Liver (tissue), 8 donors: ENCODE measurements at regions not wholly inside any gene's neighbourhood (a gene's known extent, or its start where the extent isn't known, plus 50 kb on each side); places are given as distances from the start of the nearest gene placed in this dataset.

Source experiments
- DNase-seq: peaks from one replicate; pipeline ENCODE4 v3.0.0-alpha.2; 2017; ENCODE audit warnings: low spot score
- H3K27ac ChIP-seq, 2 donors: one replicate each; pipeline ENCODE4 v1.7.0; 2013; ENCODE audit warnings: inconsistent platforms in 2 of 2, low read length in 2 of 2, control low read depth in 1 of 2, low read depth in 1 of 2, mild to moderate bottlenecking in 1 of 2
- H3K27me3 ChIP-seq, 4 donors: one replicate each; pipeline versions ENCODE4 v1.6.1 to v1.7.0; 2013; ENCODE audit warnings: low read length in 3 of 4, inconsistent platforms in 1 of 4, mild to moderate bottlenecking in 1 of 4, moderate library complexity in 1 of 4; ENCODE audit not compliant: control insufficient read depth in 4 of 4, insufficient read depth in 4 of 4
- H3K36me3 ChIP-seq, 4 donors: one replicate each; pipeline versions ENCODE4 v1.6.1 to v1.7.0; 2013; ENCODE audit warnings: low read length in 3 of 4, mild to moderate bottlenecking in 3 of 4, low read depth in 1 of 4, moderate library complexity in 1 of 4; ENCODE audit not compliant: control insufficient read depth in 4 of 4, insufficient read depth in 3 of 4
- H3K4me1 ChIP-seq, 4 donors: one replicate each; pipeline versions ENCODE4 v1.6.1 to v1.7.0; 2013; ENCODE audit warnings: low read length in 3 of 4, mild to moderate bottlenecking in 3 of 4, moderate library complexity in 1 of 4; ENCODE audit not compliant: control insufficient read depth in 4 of 4, insufficient read depth in 4 of 4
- H3K4me3 ChIP-seq, 3 donors: one replicate each; pipeline versions ENCODE4 v1.6.1 to v1.7.0; 2013; ENCODE audit warnings: low read length in 3 of 3, control low read depth in 1 of 3, low read depth in 1 of 3, mild to moderate bottlenecking in 1 of 3
- H3K9ac ChIP-seq, 2 donors: one replicate each; pipeline ENCODE4 v1.7.0; 2013; ENCODE audit warnings: low read length in 2 of 2, mild to moderate bottlenecking in 2 of 2, moderate library complexity in 2 of 2, control low read depth in 1 of 2, low read depth in 1 of 2
- H3K9me3 ChIP-seq, 4 donors: one replicate each; pipeline versions ENCODE4 v1.6.1 to v1.7.0; 2013; ENCODE audit warnings: low read length in 3 of 4; ENCODE audit not compliant: control insufficient read depth in 4 of 4
- CTCF ChIP-seq: fragments of 150-350 bp; IDR thresholded peaks from 2 replicates; pipeline ENCODE4 v1.5.1; 2017; ENCODE audit warnings: improper control_type of control experiment, low read depth, low read length; ENCODE audit not compliant: missing input control
- EGR1 ChIP-seq, 2 donors: IDR thresholded peaks; 2 replicates each; pipeline ENCODE4 v1.6.1; 2016 to 2018; ENCODE audit warnings: antibody characterized with exemption in 2 of 2, low read depth in 2 of 2
- FOXA1 ChIP-seq: IDR thresholded peaks from 2 replicates; pipeline ENCODE4 v1.6.1; 2016; ENCODE audit warnings: antibody characterized with exemption
- FOXA2 ChIP-seq: IDR thresholded peaks from 2 replicates; pipeline ENCODE4 v1.6.1; 2016; ENCODE audit warnings: antibody characterized with exemption
- GABPA ChIP-seq, 2 donors: IDR thresholded peaks in 1 of 2; conservative IDR thresholded peaks in 1 of 2; 2 replicates each; pipeline ENCODE4 v1.6.1; 2016; ENCODE audit warnings: antibody characterized with exemption in 2 of 2, mild to moderate bottlenecking in 1 of 2, moderate library complexity in 1 of 2
- HNF4A ChIP-seq, 2 donors: conservative IDR thresholded peaks; 2 replicates each; pipeline ENCODE4 v1.6.1; 2016; ENCODE audit warnings: antibody characterized with exemption in 2 of 2, mild to moderate bottlenecking in 2 of 2
- HNF4G ChIP-seq: IDR thresholded peaks from 2 replicates; pipeline ENCODE4 v1.6.1; 2016; ENCODE audit warnings: antibody characterized with exemption
- JUND ChIP-seq, 2 donors: IDR thresholded peaks; 2 replicates each; pipeline ENCODE4 v1.6.1; 2016; ENCODE audit warnings: antibody characterized with exemption in 2 of 2
- MAX ChIP-seq: IDR thresholded peaks from 2 replicates; pipeline ENCODE4 v1.6.1; 2016; ENCODE audit warnings: antibody characterized with exemption
- TAF1 ChIP-seq: conservative IDR thresholded peaks from 2 replicates; pipeline ENCODE4 v1.6.1; 2016; ENCODE audit warnings: antibody characterized with exemption, mild to moderate bottlenecking
- YY1 ChIP-seq: IDR thresholded peaks from 2 replicates; pipeline ENCODE4 v1.6.1; 2016; ENCODE audit warnings: antibody characterized with exemption, mild to moderate bottlenecking
- ZBTB33 ChIP-seq: IDR thresholded peaks from 2 replicates; pipeline ENCODE4 v1.6.1; 2016; ENCODE audit warnings: antibody characterized with exemption
- WGBS: extraction: QIAGEN DNeasy Blood & Tissue Kit; methylation state at CpG from one replicate; pipeline ENCODE4 v1.1.7; 2013; 5-methylcytosine and 5-hydroxymethylcytosine counted together
- donor health status: healthy.
- donor health status: healthy.
- donor health status: healthy.
- donor health status: healthy.
- donor health status: healthy.

- H3K27me3 ChIP-seq = no peaks in the 10 kb centered on the region
- no peaks in the 10 kb centered on the region for H3K36me3 ChIP-seq
- no peak overlapping the region for H3K4me3 ChIP-seq
- no peak overlapping the region for H3K27ac ChIP-seq
- no peaks in the 10 kb centered on the region for H3K4me1 ChIP-seq
- no peak overlapping the region for H3K9ac ChIP-seq
- no peak for TF ChIP-seq FOXA1
- WGBS = 65% methylated on average over 1 of the region's 1 CpG
- no peak for DNase-seq
- H3K9me3 ChIP-seq = no peaks in the 10 kb centered on the region
These were observed 222.8 kb downstream of the FOXD2 start for GRCh38 chr1:47660622-47661021.

GRCh38 chr1:47661040-47661439 is 223.2 kb downstream of the FOXD2 start:
- H3K4me1 ChIP-seq = no peaks in the 10 kb centered on the region
- H3K27ac ChIP-seq = no peak overlapping the region
- TF ChIP-seq HNF4A (conservative IDR thresholded peaks at IDR 0.05) (no peak), MAX (no peak), HNF4G (no peak), JUND (IDR thresholded peaks at IDR 0.05) (no peak), ZBTB33 (no peak)
- DNase-seq = no peak
- 91% methylated on average over 6 of the region's 6 CpGs for WGBS
- H3K9me3 ChIP-seq = no peaks in the 10 kb centered on the region
- no peak overlapping the region for H3K9ac ChIP-seq
- H3K4me3 ChIP-seq = no peak overlapping the region
- H3K27me3 ChIP-seq = no peaks in the 10 kb centered on the region
- no peaks in the 10 kb centered on the region for H3K36me3 ChIP-seq

GRCh38 chr1:47662068-47662467 is 224.2 kb downstream of the FOXD2 start:
- WGBS = 91% methylated on average over 3 of the region's 3 CpGs

More at GRCh38 chr1:47662068-47662467, 224.2 kb downstream of the FOXD2 start:
- Histone ChIP-seq H3K9me3 (peaks cover 0 to 4% (median 0%) of the 10 kb centered on the region in 4 donors), H3K9ac (no peak overlapping the region), H3K27ac (no peak overlapping the region), H3K27me3 (no peaks in the 10 kb centered on the region), H3K4me3 (no peak overlapping the region), H3K4me1 (no peaks in the 10 kb centered on the region), H3K36me3 (no peaks in the 10 kb centered on the region)
- no peak for TF ChIP-seq EGR1 (IDR thresholded peaks at IDR 0.05; ENCODE audit: low read depth in 2 of 2)
- TF ChIP-seq FOXA2 = no peak
- TF ChIP-seq MAX = no peak
- TF ChIP-seq GABPA (IDR thresholded peaks at IDR 0.05 in 1 of 2, conservative IDR thresholded peaks at IDR 0.05 in 1 of 2) = no peak
- TF ChIP-seq ZBTB33 = no peak
- no peak for TF ChIP-seq YY1
- TF ChIP-seq TAF1 = no peak
- TF ChIP-seq FOXA1 = no peak
- TF ChIP-seq HNF4G = no peak
- no peak for TF ChIP-seq HNF4A (conservative IDR thresholded peaks at IDR 0.05)
- TF ChIP-seq CTCF = no peak
- DNase-seq = no peak
